GM21526 (cell line): ENCODE measurements at regions not wholly inside any gene's neighbourhood (a gene's known extent, or its start where the extent isn't known, plus 50 kb on each side); places are given as distances from the start of the nearest gene placed in this dataset.
"Not testable (repeated sequence)": the region's sequence is repeated elsewhere in the genome, so short reads cannot be mapped to it uniquely, and the experiment has no call there.

Source experiments
- ATAC-seq: cut with Tn5 transposase; IDR thresholded peaks from one replicate; pipeline ENCODE4 v1.9.1; 2021; ENCODE audit warnings: moderate library complexity; ENCODE audit not compliant: unreplicated experiment, low FRiP score

DNA sequence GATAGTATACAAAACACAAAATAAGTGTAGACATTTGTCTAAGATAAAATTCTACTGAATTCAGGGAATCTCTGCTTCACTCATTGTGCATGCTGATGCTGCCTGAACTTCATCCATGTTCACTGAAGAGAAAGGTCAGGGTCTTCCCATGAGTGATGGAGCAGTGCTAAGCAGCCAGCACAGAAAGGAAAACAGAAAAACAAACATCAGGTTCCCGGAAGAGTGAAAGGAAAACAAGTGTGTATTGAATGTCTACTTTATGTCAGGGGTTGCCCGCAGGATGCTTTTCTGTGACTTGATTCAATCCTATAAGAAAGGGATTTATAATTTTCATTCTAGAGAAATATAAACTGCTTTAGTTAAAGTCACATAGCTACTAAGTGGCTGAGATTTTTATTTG, 522.4 kb downstream of the RAB28 start:
- no peak for ATAC-seq

DNA sequence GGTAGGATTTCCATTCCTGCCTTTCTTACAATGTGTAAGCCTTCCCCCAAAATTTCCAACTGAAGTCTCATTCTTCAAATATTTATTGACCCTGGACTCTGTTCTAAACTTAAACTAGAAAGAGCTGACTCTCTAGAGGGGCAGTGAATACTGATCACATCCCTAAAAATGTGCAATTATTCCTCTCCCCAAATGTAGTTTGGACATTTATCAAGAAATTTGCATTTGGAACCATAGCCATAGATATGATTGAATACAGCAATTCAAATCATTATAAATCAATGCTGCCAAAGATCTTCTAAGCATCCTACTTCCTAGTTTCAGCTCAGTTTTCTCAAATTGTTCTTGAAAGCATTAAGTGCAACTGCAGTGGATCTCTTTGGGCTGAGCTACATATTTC, 525.7 kb downstream of the RAB28 start:
- no peak for ATAC-seq

DNA sequence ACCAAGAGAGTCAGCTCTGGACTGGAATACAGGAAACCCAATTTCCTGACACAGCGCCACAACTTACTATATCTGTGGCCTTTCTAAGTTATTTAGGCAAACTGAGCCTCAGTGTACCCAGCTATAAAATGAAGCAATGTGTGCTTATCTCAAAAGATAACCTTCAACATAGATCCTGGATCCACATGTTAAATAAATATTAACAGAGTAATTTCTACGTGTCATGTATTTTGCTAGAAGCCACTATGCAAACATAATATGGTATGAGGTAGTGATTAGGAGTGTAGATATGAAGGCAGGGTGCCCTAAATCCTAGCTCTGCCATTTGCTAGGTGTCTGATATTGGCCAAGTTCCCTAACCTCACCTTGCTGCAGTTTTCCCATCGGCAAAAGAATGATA, 527.0 kb downstream of the RAB28 start:
- no peak for ATAC-seq

DNA sequence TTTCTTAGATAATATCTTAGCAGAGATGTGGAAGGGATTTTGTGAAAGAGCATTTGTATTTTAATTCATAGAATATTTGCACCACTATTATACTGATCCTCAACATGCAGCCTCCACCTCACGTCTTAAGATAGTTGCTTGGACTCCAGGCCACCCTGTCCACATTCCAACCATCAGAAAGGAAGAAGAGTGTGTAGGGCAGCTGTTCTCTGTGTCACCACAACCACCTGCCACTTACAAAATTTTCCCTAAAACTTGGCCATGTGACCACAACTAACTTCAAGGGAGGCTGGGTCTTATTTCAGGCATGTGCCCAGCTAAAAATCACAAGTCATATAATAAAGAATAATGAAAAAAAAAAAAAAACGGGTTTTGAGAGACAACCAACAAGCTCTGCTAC, 528.1 kb downstream of the RAB28 start:
- ATAC-seq, result no peak

- no peak for ATAC-seq
Measured at GRCh38 chr4:12949719-12950490, 534.2 kb downstream of the RAB28 start.

DNA sequence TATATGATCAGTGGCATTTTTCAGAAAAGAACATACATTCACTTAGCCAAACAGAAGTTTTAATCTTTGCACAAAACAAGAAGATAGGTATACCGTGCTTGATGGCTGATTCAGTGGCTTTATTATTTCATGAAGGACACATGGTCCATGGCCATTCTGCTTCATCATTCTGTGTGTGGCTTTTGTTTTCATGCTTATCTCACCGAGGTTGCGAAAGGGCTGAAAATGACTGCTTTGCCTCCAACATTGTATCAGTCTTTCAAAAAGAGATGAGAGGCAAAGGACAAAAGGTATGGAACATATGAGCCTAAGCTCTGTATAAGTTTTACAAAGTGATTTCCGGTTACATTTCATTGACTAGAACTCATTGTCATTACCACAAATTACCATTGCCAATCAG, 541.1 kb downstream of the RAB28 start:
- no peak for ATAC-seq

DNA sequence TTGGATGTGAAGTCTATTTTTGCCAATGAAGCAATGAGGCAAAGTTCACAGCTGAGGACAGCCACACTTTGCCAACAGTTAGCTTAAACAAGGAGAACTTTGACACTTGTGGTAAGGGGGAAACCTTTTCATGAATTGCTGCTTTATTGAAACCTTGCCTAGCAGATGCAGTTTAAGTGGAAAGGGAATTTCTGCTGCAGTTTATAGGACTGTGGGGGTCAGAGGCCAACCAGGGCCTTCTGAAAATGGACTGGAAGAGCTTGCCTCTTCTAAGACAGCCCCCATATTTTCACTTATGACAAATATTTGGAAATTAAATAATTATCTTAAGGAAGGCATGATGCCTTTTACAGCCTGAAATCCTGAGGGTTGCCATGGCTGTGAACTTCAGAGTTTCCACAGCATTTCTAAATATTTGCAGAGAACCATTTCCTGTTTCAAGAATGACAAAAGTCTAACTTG, 550.3 kb downstream of the RAB28 start:
- ATAC-seq, result no peak

DNA sequence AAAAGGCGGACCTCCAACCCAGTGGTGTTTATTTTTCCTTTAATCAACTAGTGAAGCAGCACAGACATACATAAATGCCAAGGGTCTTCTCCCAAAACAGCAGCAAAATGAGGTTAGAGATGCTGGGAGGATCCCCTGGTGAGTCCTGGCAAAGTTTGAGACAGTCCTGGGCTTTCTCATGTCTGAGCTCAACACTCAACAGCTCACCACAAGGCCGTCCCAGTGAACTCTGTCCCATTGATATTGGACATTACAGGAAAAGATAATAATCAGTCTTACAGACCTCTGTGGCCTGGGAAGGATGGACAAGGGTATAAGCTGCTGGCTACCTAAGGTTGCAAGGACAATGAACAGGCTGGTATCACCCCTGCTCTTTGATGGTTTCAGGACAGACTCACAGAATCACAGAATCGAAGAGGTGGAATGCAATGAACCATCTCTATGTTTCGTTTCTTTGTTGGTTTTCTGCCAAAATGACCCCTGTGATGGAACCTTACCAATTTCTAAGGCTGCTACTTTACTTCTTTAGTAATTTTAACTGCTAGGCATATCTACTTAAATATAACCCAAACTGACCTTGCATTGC, 551.8 kb downstream of the RAB28 start:
- ATAC-seq, result no peak

DNA sequence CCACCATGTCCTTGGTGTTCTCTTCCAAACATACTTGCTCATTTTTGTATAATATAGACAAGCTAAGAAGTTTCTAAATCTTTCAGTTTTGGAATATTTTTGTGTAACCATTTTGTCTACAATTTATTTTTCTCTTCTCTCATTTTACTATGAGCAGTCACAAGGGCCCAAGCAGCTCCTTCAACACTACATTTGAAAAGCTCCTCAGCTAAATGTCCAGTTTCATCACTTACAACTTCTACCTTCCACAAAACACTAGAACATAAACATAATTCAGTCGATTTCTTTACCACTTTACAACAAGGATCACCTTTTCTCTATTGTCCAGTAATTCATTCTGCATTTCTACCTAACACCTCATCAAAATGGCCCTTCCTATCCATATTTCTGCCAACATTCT, 554.4 kb downstream of the RAB28 start:
- no peak for ATAC-seq

DNA sequence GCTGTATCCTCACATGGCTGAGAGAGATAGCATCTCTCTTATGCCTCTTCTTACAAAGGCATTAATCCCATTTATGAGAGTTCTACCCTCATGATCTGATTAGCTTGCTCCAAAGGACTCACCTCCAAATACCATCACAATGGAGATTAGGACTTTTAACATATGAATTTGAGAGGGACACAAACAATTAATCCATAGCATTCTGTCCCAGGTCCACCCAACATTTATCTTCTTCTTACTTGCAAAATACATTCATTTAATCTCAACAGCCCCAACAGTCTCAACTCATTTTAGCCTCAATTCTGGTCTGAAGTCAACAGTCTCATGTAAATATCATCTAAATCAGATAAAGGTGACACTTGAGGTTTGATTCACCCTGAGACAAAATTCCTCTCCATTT, 555.4 kb downstream of the RAB28 start:
- ATAC-seq, result no peak

- ATAC-seq, result no peak
Measured at GRCh38 chr4:12926189-12927066, 557.7 kb downstream of the RAB28 start.

GRCh38 chr4:12924728-12925320, 559.3 kb downstream of the RAB28 start:
- ATAC-seq, result no peak

- ATAC-seq, result no peak
Measured at GRCh38 chr4:12924253-12924652, 559.9 kb downstream of the RAB28 start.

GRCh38 chr4:12912896-12913418, 571.2 kb downstream of the RAB28 start:
- no peak for ATAC-seq

DNA sequence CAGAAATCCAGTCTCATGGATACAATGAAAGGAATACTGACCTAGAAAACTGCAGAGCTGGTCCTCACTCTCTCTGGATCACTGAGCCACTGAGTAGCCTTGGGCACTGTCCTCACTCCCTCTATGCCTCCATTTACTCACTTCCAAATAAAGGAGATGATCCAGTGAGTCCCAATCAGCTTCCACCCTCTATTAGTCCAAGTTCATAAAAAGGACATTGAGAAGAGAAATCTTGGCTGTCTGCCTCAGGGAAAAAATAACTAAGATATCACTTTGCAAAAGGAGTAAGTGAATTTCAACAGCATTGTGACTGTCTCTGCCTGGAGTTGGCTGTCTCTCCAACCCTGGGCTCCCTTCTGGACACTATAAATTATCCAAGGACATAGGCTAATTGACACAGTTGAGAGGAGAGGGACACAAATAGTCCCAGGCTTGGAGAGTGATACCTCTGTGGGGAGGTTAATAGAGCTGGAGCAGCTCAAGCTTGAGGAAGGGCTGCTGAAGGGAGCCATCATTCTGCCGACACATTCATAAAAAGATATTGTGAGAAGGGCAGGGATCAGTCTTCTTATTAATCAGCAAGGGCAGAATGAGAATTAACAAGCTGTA, 572.3 kb downstream of the RAB28 start:
- ATAC-seq, result no peak

DNA sequence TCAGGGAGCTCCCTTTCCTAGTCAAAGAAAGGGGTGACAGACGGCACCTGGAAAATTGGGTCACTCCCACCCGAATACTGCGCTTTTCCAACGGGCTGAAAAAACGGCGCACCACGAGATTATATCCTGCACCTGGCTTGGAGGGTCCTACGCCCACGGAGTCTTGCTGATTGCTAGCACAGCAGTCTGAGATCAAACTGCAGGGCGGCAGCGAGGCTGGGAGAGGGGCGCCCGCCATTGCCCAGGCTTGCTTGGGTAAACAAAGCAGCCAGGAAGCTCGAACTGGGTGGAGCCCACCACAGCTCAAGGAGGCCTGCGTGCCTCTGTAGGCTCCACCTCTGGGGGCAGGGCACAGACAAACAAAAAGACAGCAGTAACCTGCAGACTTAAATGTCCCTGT, 580.5 kb downstream of the RAB28 start:
- ATAC-seq, result not testable (repeated sequence)

DNA sequence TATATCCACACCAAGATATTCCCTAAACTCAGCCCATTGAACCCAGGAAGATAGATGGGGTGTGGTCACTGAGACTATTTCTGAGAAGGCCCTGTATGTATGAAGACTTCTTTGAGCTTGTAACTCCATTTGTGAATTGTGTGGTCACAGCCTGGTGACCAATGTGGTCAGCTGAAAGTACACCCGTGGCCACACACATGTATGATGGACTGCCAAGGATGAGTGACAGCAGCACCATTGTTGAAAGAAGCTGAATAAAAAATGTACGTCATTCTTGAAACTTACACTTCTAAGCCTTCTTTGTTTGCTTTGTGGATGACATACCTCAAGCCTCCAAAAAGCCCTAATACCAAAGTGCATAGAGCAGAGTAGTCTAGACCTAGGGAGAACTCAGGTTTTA, 581.4 kb downstream of the RAB28 start:
- ATAC-seq, result no peak

GRCh38 chr4:12897954-12898353, 586.2 kb downstream of the RAB28 start:
- ATAC-seq, result no peak

DNA sequence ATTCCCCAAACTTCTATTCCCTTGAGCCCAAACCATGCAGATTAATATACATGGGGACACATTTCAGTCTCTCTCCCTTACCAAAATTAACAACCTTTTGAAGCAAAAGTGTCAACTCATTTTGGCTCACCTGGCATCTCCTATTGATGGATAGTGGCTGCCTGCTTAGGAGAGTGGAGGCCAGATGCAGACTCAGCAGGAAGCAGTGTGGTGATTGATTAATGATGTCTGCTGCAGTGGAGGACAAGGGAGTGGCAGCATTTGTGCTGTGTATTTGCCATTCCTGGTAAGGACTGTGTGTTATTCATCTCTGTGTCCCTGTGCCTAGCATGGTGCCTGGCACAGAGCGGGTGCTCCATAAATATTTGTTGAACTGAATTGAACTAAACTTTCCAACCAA, 590.1 kb downstream of the RAB28 start:
- ATAC-seq, result no peak

DNA sequence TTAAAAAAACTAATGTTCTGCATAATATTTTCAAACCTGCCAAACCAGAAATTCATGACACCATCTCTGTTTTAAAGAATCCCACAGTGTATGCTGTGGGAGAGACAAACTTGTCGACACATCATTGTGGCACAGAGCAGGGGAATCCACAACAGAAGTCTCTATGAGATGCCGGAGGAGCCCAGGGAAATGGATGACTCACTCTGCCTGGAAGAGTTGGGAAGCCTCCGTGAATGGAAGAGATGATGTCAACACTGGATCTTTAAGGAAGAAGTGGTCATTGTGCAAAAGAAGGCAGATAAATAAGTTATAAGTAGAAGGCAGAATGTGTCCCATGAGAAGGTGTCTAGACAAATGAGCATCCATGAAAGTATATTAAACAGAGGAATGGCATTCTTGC, 595.1 kb downstream of the RAB28 start:
- no peak for ATAC-seq
